NCI-H82 treated with DMSO at 0.1 percent for 48 hours (cell line): ENCODE measurements at regions not wholly inside any gene's neighbourhood (a gene's known extent, or its start where the extent isn't known, plus 50 kb on each side); places are given as distances from the start of the nearest gene placed in this dataset.

Experiments used
- DNase-seq: peaks from one replicate; lab custom pipeline; 2025; ENCODE audit not compliant: unreplicated experiment; lab: John Stamatoyannopoulos, UW

DNA sequence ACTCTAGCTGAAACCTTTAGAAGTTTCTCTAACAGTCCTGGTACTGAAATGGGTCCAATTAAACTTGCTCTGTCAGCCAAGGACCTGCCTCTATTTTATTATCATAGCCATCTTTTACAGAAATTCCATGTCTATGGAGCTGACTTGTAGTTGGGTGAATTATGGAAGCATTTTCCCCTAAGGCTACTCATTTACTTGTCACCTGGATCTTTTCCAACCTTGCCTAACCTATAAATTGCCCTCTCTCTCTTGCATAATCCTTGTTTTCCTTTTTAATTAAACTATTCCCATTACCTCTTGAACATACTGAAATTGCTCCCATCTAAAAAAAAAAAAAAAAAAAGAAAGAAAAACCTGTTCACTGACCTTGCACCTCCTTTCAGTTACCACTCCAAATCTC, 74.6 kb upstream of the DOK6 start:
- no peak for DNase-seq

DNA sequence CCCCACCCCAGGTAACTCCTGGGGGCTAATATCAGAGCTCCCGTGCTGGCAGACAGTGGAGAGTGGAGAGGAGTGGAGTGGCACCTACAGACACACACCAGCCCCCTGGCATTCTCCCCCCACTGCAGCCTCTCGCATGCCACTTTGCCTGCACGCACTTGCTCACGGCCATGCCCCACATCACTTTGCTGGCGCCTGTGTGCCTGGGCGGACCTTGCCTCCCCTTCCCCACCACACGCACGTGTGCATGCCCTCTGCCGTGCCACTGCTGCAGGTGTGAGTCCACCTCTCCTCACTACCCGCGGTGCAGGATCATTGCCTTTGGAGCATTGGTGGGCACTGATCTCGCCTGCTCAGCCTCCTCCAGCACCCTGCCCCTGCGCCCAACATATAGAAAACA, 72.6 kb upstream of the DOK6 start:
- no peak for DNase-seq

DNA sequence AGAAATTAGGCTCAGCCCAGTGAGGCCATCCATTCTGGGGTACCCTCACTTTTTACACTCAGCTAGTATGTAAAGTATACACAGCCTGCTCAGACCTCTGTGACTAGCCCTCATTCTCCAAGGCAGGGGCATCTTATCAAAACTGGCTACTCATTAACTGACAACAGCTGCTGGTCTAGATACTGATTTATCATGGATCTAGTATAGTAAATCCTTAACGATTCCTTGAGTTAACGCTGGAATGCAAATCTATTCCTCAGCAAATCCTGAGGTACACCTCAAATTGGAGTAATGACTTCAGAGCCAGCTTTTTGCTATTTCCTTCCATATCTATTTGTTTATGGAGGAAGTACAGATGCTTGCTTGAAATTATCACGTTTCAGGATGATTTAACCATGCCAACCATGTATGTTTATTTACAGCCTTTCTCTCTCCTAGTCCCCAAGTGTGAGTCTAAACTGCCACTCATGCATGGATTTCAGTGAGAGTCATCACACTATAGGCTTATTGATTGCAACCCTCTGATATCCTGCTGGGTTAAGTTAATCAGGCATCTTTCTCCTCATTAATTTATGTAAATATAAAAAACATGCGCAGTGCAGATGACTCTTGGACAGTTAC, 70.2 kb upstream of the DOK6 start:
- peak; percentile 17 for DNase-seq

DNA sequence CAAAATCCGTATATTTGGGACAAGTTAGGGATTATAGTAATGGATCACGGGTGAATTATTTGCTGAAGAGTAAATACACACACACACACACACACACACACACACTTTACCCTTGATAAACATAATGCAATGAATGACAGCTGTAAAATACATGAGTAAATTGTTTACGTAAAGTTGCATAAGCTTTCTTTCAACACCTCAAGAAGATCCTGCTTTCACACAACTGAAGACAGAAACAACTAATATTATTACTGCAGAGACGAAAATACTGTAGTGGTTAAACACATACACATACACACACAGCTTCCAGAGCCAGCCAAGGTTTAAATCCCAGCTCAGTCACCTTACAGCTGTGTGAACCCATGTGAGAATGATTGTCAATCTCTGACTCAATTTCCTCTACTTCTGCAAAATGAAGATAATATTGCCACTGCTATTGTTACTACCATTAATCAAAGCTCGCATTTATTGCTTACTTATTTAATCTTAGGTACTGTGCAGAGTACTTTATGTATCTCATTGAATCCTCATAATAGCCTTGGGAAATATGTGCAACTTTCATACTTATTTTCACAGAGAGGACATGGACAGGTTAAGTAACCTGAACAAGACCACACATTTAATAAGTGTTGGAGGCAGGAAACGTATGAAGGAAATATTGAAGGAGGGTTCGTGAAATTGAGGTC, 50.6 kb upstream of the DOK6 start:
- no peak for DNase-seq
